H1 (cell line): ENCODE measurements at regions not wholly inside any gene's neighbourhood (a gene's known extent, or its start where the extent isn't known, plus 50 kb on each side); places are given as distances from the start of the nearest gene placed in this dataset.

Source experiments
- CTCF ChIA-PET: fragments of 300-600 bp; sonication (Branson Sonifier 250); formaldehyde crosslinking; loops from one replicate; lab custom pipeline; 2021; ENCODE audit not compliant: partially characterized antibody; lab: Charles Lee
- POLR2A ChIA-PET: fragments of 300-600 bp; sonication (Branson Sonifier 250); formaldehyde crosslinking; loops from one replicate; lab custom pipeline; 2021; ENCODE audit warnings: inconsistent platforms; ENCODE audit not compliant: partially characterized antibody; lab: Charles Lee
- DNase-seq, 2 experiments: peaks; one replicate each; pipeline versions ENCODE4 v3.0.0 to v3.0.0-alpha.2; 2010 to 2022; ENCODE audit warnings: low spot score in 2 of 2, low read depth in 1 of 2, mixed read lengths in 1 of 2
- FAIRE-seq: peaks from 2 replicates; lab custom pipeline; 2011; peaks lifted over from hg19 to GRCh38; lab: Jason Lieb, UNC
- H2AFZ ChIP-seq: 2 replicates; pipeline ENCODE4 v1.8.1; 2012; ENCODE audit warnings: low read length, inconsistent platforms
- H2AK5ac ChIP-seq: 2 replicates; pipeline ENCODE4 v1.6.1; 2013; ENCODE audit warnings: low read depth, low read length
- H2BK120ac ChIP-seq: replicated peaks from 2 replicates; pipeline ENCODE3; 2013; ENCODE audit warnings: low read depth, low read length, inconsistent platforms
- H2BK12ac ChIP-seq: 2 replicates; pipeline ENCODE4 v1.6.1; 2013; ENCODE audit warnings: low read depth, low read length
- H2BK15ac ChIP-seq: 2 replicates; pipeline ENCODE4 v1.6.1; 2013; ENCODE audit warnings: low read length
- H2BK20ac ChIP-seq: 2 replicates; pipeline ENCODE4 v1.6.1; 2013; ENCODE audit warnings: low read length
- H2BK5ac ChIP-seq: 2 replicates; pipeline ENCODE4 v1.6.1; 2013; ENCODE audit warnings: low read depth, low read length
- H3K14ac ChIP-seq: 2 replicates; pipeline ENCODE4 v1.6.1; 2013; ENCODE audit warnings: inconsistent platforms; ENCODE audit not compliant: insufficient read length
- H3K18ac ChIP-seq: 2 replicates; pipeline ENCODE4 v1.6.1; 2013; ENCODE audit warnings: low read length; ENCODE audit errors: extremely low read depth
- H3K23ac ChIP-seq: 2 replicates; pipeline ENCODE4 v1.6.1; 2013; ENCODE audit warnings: inconsistent platforms; ENCODE audit not compliant: insufficient read length
- H3K23me2 ChIP-seq: 2 replicates; pipeline ENCODE4 v1.6.1; 2013; ENCODE audit warnings: low read depth, low read length
- H3K27ac ChIP-seq: 2 replicates; pipeline ENCODE4 v1.6.1; 2011; ENCODE audit warnings: low read depth, low read length, inconsistent platforms
- H3K27me3 ChIP-seq, 4 experiments: replicated peaks in 1 of 4; 1 replicate in 1 of 4; 2 replicates in 3 of 4; pipeline versions ENCODE4 v1.6.1 to v1.8.1; 2011 to 2013; ENCODE audit warnings: low read length in 3 of 4, mild to moderate bottlenecking in 3 of 4, inconsistent platforms in 2 of 4, mixed read lengths in 2 of 4, moderate library complexity in 1 of 4; ENCODE audit not compliant: control insufficient read depth in 3 of 4, insufficient read depth in 3 of 4; ENCODE audit errors: extremely low read depth in 1 of 4
- H3K36me3 ChIP-seq, 4 experiments: 2 replicates each; pipeline versions ENCODE4 v1.6.1 to v1.8.1; 2011 to 2013; ENCODE audit warnings: mild to moderate bottlenecking in 4 of 4, low read length in 3 of 4, moderate library complexity in 2 of 4, control low read depth in 1 of 4, inconsistent platforms in 1 of 4; ENCODE audit not compliant: insufficient read depth in 4 of 4, control insufficient read depth in 2 of 4
- H3K4ac ChIP-seq: replicated peaks from 2 replicates; pipeline ENCODE3; 2013; ENCODE audit warnings: low read length, low read depth, mixed read lengths, inconsistent platforms; ENCODE audit not compliant: insufficient read length
- H3K4me1 ChIP-seq, 4 experiments: replicated peaks in 1 of 4; 1 replicate in 1 of 4; 2 replicates in 3 of 4; pipeline versions ENCODE4 v1.6.1 to v1.8.1; 2011 to 2013; ENCODE audit warnings: low read length in 3 of 4, inconsistent platforms in 2 of 4, mixed read lengths in 1 of 4; ENCODE audit not compliant: insufficient read depth in 4 of 4, control insufficient read depth in 3 of 4
- H3K4me2 ChIP-seq, 2 experiments: 2 replicates each; pipeline versions ENCODE4 v1.6.1 to v1.8.1; 2011 to 2013; ENCODE audit warnings: low read depth in 2 of 2, low read length in 2 of 2, control low read depth in 1 of 2, inconsistent platforms in 1 of 2, mild to moderate bottlenecking in 1 of 2; ENCODE audit not compliant: insufficient read depth in 1 of 2
- H3K4me3 ChIP-seq, 4 experiments: fragments of 200-600, 300-600 bp in 1 of 4; sonication (generic), shearing (Covaris generic), sonication (Bioruptor Twin) in 1 of 4; 2 replicates each; pipeline versions ENCODE4 v1.5.1 to v1.8.1; 2011 to 2016; ENCODE audit warnings: low read length in 4 of 4, low read depth in 3 of 4, control low read depth in 2 of 4, inconsistent platforms in 2 of 4, mild to moderate bottlenecking in 2 of 4, mixed read lengths in 1 of 4, moderate library complexity in 1 of 4; ENCODE audit not compliant: insufficient read depth in 2 of 4; ENCODE audit errors: extremely low read depth in 1 of 4
- H3K56ac ChIP-seq: replicated peaks from 2 replicates; pipeline ENCODE3; 2013; ENCODE audit warnings: low read depth, mild to moderate bottlenecking, mixed read lengths, low read length, inconsistent platforms; ENCODE audit not compliant: insufficient read length
- H3K79me1 ChIP-seq: 2 replicates; pipeline ENCODE4 v1.6.1; 2013; ENCODE audit warnings: low read depth, low read length, control low read depth
- H3K79me2 ChIP-seq, 2 experiments: 2 replicates each; pipeline versions ENCODE4 v1.6.1 to v1.8.1; 2012 to 2013; ENCODE audit warnings: low read length in 2 of 2, mild to moderate bottlenecking in 2 of 2, inconsistent platforms in 1 of 2; ENCODE audit not compliant: insufficient read depth in 2 of 2, control insufficient read depth in 1 of 2
- H3K9ac ChIP-seq, 4 experiments: replicated peaks in 1 of 4; 1 replicate in 1 of 4; 2 replicates in 3 of 4; pipeline versions ENCODE4 v1.6.1 to v1.8.1; 2011 to 2013; ENCODE audit warnings: low read depth in 3 of 4, low read length in 3 of 4, control low read depth in 2 of 4, mild to moderate bottlenecking in 2 of 4, moderate library complexity in 2 of 4, inconsistent platforms in 1 of 4; ENCODE audit errors: extremely low read depth in 1 of 4
- H3K9me3 ChIP-seq, 2 experiments: 2 replicates each; pipeline versions ENCODE4 v1.6.1 to v1.8.1; 2012 to 2013; ENCODE audit warnings: mild to moderate bottlenecking in 2 of 2, moderate library complexity in 2 of 2, control low read depth in 1 of 2, inconsistent platforms in 1 of 2, low read depth in 1 of 2, low read length in 1 of 2, mixed read lengths in 1 of 2; ENCODE audit not compliant: insufficient read depth in 2 of 2
- H4K20me1 ChIP-seq, 2 experiments: replicated peaks in 1 of 2; 2 replicates each; pipeline versions ENCODE3 to v1.8.1; 2011 to 2013; ENCODE audit warnings: inconsistent platforms in 2 of 2, low read length in 2 of 2, mild to moderate bottlenecking in 1 of 2; ENCODE audit not compliant: insufficient read depth in 2 of 2, control insufficient read depth in 1 of 2
- H4K5ac ChIP-seq: 2 replicates; pipeline ENCODE4 v1.6.1; 2013; ENCODE audit warnings: low read length, low read depth, mixed read lengths, inconsistent platforms; ENCODE audit not compliant: insufficient read length
- H4K8ac ChIP-seq: 2 replicates; pipeline ENCODE4 v1.8.0; 2013; ENCODE audit warnings: mild to moderate bottlenecking, moderate library complexity, low read length, inconsistent platforms; ENCODE audit not compliant: insufficient read depth; ENCODE audit errors: extremely low read depth
- H4K91ac ChIP-seq: replicated peaks from 2 replicates; pipeline ENCODE3; 2013; ENCODE audit warnings: low read length, mixed read lengths, inconsistent platforms; ENCODE audit not compliant: insufficient read length
- BCL11A ChIP-seq, 2 experiments: IDR thresholded peaks; one replicate each; pipeline ENCODE4 v1.6.1; 2011; ENCODE audit warnings: low read depth in 2 of 2, low read length in 2 of 2, mild to moderate bottlenecking in 2 of 2
- BRCA1 ChIP-seq: IDR thresholded peaks from 2 replicates; pipeline ENCODE4 v1.6.1; 2012; ENCODE audit warnings: low read depth, low read length, improper control_type of control experiment
- CHD2 ChIP-seq: IDR thresholded peaks from 2 replicates; pipeline ENCODE4 v1.6.1; 2012; ENCODE audit warnings: low read length, improper control_type of control experiment
- CREB1 ChIP-seq: IDR thresholded peaks from 2 replicates; pipeline ENCODE4 v1.6.1; 2012; ENCODE audit warnings: inconsistent platforms
- E2F6 ChIP-seq: IDR thresholded peaks from 2 replicates; pipeline ENCODE4 v1.6.1; 2012; ENCODE audit warnings: inconsistent platforms
- GABPA ChIP-seq: IDR thresholded peaks from 2 replicates; pipeline ENCODE4 v1.6.1; 2011; ENCODE audit warnings: mild to moderate bottlenecking, low read length, moderate library complexity, borderline replicate concordance; ENCODE audit not compliant: insufficient read depth
- HDAC2 ChIP-seq, 2 experiments: fragments of 300-600 bp in 1 of 2; sonication (generic) in 1 of 2; IDR thresholded peaks; 2 replicates each; pipeline ENCODE4 v1.6.1; 2011 to 2012; ENCODE audit warnings: low read depth in 2 of 2, low read length in 2 of 2, mild to moderate bottlenecking in 2 of 2, moderate library complexity in 2 of 2, borderline replicate concordance in 1 of 2, inconsistent platforms in 1 of 2
- HDAC6 ChIP-seq: IDR thresholded peaks from one replicate; pipeline ENCODE4 v1.7.1; 2012; ENCODE audit warnings: low read depth, mild to moderate bottlenecking, inconsistent platforms, low read length, moderate library complexity
- PHF8 ChIP-seq: fragments of 200-600 bp; sonication (generic); conservative IDR thresholded peaks from 2 replicates; pipeline ENCODE4 v1.7.1; 2012; ENCODE audit warnings: low read depth, mild to moderate bottlenecking, inconsistent platforms, low read length, moderate library complexity
- RAD21 ChIP-seq, 2 experiments: IDR thresholded peaks in 1 of 2; conservative IDR thresholded peaks in 1 of 2; 2 replicates each; pipeline ENCODE4 v1.6.1; 2011; ENCODE audit warnings: low read depth in 2 of 2, low read length in 2 of 2, improper control_type of control experiment in 1 of 2, inconsistent platforms in 1 of 2, mild to moderate bottlenecking in 1 of 2, moderate library complexity in 1 of 2
- SP2 ChIP-seq: IDR thresholded peaks from 2 replicates; pipeline ENCODE4 v1.6.1; 2012; ENCODE audit warnings: mild to moderate bottlenecking, low read length, inconsistent platforms
- TAF1 ChIP-seq: IDR thresholded peaks from 2 replicates; pipeline ENCODE4 v1.6.1; 2011; ENCODE audit warnings: mild to moderate bottlenecking, low read depth, low read length
- WGBS, 2 experiments: shearing (Covaris generic) in 1 of 2; methylation state at CpG; one replicate each; pipeline versions ENCODE4 v1.1.6 to v1.1.7; 2013 to 2015; ENCODE audit warnings: low lambda C conversion rate in 2 of 2, mixed read lengths in 2 of 2, inconsistent platforms in 1 of 2, low coverage in 1 of 2, missing lambda C conversion rate in 1 of 2; ENCODE audit not compliant: insufficient replicate concordance in 2 of 2, insufficient coverage in 1 of 2, insufficient read length in 1 of 2; ENCODE audit errors: extremely low coverage in 1 of 2, missing lambda C conversion rate in 1 of 2; 5-methylcytosine and 5-hydroxymethylcytosine counted together

GRCh38 chr3:155995525-155996370 is 124.6 kb upstream of the KCNAB1 start:
- Histone ChIP-seq H4K8ac (no peak overlapping the region), H2BK120ac (no peak overlapping the region), H3K4me2 (no peak overlapping the region), H2BK12ac (no peak overlapping the region), H2BK20ac (no peak overlapping the region), H3K56ac (no peak overlapping the region), H3K9ac (no peak overlapping the region; a peak in 1 of 7 replicates), H2BK5ac (no peak overlapping the region), H2AFZ (no peak overlapping the region), H2AK5ac (no peak overlapping the region), H3K14ac (no peak overlapping the region), H3K23me2 (no peaks in the 10 kb centered on the region), H3K9me3 (no peaks in the 10 kb centered on the region), H3K4ac (no peak overlapping the region), H3K4me3 (no peak overlapping the region), H3K27ac (no peak overlapping the region), H4K5ac (no peak overlapping the region), H3K4me1 (no peaks in the 10 kb centered on the region), H3K23ac (no peak overlapping the region), H2BK15ac (no peak overlapping the region), H3K27me3 (no peaks in the 10 kb centered on the region), H4K91ac (no peak overlapping the region), H4K20me1 (no peaks in the 10 kb centered on the region), H3K36me3 (no peaks in the 10 kb centered on the region), H3K18ac (no peak overlapping the region), H3K79me1 (no peaks in the 10 kb centered on the region), H3K79me2 (no peaks in the 10 kb centered on the region)
- WGBS, 2 experiments, result 75% methylated on average over 8 of the region's 8 CpGs; no CpG with 5 or more reads in 1 of the 2 experiments
- no peak for DNase-seq
- POLR2A ChIA-PET, result no interaction called here
- CTCF ChIA-PET, result interaction anchor here (0.5 to 3.8 kb wide), 24 partner anchors 8 to 926 kb away, joined by 3 to 23 read pairs (median 4); partner anchors contain the start of gene C3orf33
- no peak for FAIRE-seq
- TF ChIP-seq HDAC2 (IDR thresholded peaks at IDR 0.05; ENCODE audit: borderline replicate concordance in 1 of 2, low read depth in 2 of 2, low read length in 2 of 2), result no peak
- TF ChIP-seq CHD2, result no peak
- 0 out of 2 replicates have a peak, but pooled peaks have one; percentile 17 for TF ChIP-seq BRCA1
- TF ChIP-seq PHF8, result no peak
- no peak for TF ChIP-seq SP2
- no peak for TF ChIP-seq CREB1
- no peak for TF ChIP-seq BCL11A (IDR thresholded peaks at IDR 0.05; ENCODE audit: low read depth in 2 of 2, low read length in 2 of 2)
- peak; percentile 80 to 81 for TF ChIP-seq RAD21 (IDR thresholded peaks at IDR 0.05 in 1 of 2, conservative IDR thresholded peaks at IDR 0.05 in 1 of 2; ENCODE audit: low read depth in 2 of 2, low read length in 2 of 2)
- no peak for TF ChIP-seq E2F6
- no peak for TF ChIP-seq TAF1
- no peak for TF ChIP-seq HDAC6
- TF ChIP-seq GABPA, result no peak
